Right atrium auricular region (tissue), 2 donors: ENCODE measurements at regions not wholly inside any gene's neighbourhood (a gene's known extent, or its start where the extent isn't known, plus 50 kb on each side); places are given as distances from the start of the nearest gene placed in this dataset.

Source experiments
- DNase-seq: peaks from one replicate; pipeline ENCODE4 v3.0.0-alpha.2; 2019; ENCODE audit warnings: low spot score
- H3K27ac ChIP-seq, 2 donors: fragments of 200-600 bp; sonication (generic); 1 replicate in 1 of 2; 2 replicates in 1 of 2; pipeline ENCODE4 v1.5.1; 2016 to 2019
- H3K27me3 ChIP-seq, 2 donors: fragments of 200-600 bp; sonication (generic); one replicate each; pipeline versions ENCODE4 v1.5.1 to v1.6.0; 2017 to 2019
- H3K36me3 ChIP-seq: fragments of 200-600 bp; sonication (generic); one replicate; pipeline ENCODE4 v1.5.1; 2016
- H3K4me1 ChIP-seq, 2 donors: fragments of 200-600 bp; sonication (generic); one replicate each; pipeline versions ENCODE4 v1.5.1 to v1.6.0; 2017 to 2019
- H3K4me3 ChIP-seq, 2 donors: fragments of 200-600 bp; sonication (generic); 1 replicate in 1 of 2; 2 replicates in 1 of 2; pipeline ENCODE4 v1.5.1; 2017 to 2019; ENCODE audit warnings: mild to moderate bottlenecking in 1 of 2, moderate library complexity in 1 of 2
- H3K9me3 ChIP-seq, 2 donors: fragments of 200-600 bp; sonication (generic); one replicate each; pipeline ENCODE4 v1.5.1; 2019
- TF ChIP-seq, protein P1 (sequence below), 2 donors: fragments of 200-600 bp; sonication (generic); IDR thresholded peaks; one replicate each; pipeline ENCODE4 v1.5.1; 2019; ENCODE audit warnings: antibody characterized with exemption in 2 of 2

DNA sequence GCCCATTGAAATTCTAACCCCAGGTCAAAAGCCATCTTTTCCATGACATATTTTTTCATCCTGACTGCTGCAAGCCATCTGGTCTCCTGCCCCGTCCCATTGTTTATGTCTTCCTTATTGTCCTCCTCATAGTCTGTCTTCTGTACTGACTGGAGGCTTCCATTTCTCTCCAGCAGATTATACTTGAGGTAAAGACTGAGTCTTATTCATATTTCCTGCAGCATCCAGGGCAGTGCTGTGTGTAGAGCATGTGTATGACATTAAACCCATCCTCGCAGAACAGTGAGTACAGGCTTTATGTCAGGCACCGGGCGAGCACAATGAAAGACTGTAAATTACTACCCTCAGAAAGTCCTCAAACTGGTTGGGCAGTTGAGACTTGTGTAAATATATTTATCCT, 275.1 kb downstream of the C4orf33 start:
- Histone ChIP-seq H3K9me3 (no peaks in the 10 kb centered on the region), H3K27me3 (no peaks in the 10 kb centered on the region), H3K36me3 (no peaks in the 10 kb centered on the region), H3K27ac (no peak overlapping the region), H3K4me3 (no peak overlapping the region), H3K4me1 (no peaks in the 10 kb centered on the region)
- TF ChIP-seq, protein P1, sequence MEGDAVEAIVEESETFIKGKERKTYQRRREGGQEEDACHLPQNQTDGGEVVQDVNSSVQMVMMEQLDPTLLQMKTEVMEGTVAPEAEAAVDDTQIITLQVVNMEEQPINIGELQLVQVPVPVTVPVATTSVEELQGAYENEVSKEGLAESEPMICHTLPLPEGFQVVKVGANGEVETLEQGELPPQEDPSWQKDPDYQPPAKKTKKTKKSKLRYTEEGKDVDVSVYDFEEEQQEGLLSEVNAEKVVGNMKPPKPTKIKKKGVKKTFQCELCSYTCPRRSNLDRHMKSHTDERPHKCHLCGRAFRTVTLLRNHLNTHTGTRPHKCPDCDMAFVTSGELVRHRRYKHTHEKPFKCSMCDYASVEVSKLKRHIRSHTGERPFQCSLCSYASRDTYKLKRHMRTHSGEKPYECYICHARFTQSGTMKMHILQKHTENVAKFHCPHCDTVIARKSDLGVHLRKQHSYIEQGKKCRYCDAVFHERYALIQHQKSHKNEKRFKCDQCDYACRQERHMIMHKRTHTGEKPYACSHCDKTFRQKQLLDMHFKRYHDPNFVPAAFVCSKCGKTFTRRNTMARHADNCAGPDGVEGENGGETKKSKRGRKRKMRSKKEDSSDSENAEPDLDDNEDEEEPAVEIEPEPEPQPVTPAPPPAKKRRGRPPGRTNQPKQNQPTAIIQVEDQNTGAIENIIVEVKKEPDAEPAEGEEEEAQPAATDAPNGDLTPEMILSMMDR (IDR thresholded peaks at IDR 0.05), result no peak
- no peak for DNase-seq

DNA sequence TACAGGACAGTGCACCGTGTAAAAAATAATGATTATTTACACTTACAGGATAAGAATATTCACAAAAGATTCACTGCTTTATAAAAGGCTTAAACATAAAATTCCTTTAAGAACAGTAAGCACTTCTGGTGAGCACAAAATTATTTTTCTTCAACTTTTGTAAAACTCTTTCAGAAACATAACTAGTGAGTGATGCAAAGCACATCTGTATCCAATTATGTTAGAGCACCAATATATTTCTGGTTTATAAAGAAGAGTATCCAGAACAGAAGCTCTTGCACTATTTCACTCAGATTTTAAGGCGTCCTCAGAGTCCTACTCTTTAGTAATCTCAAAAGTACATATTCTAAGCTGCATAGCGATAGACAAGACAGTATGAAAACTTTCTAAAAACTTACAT, 276.0 kb downstream of the C4orf33 start:
- TF ChIP-seq, protein P1 (IDR thresholded peaks at IDR 0.05), result no peak
- H3K27me3 ChIP-seq, result no peaks in the 10 kb centered on the region
- H3K4me3 ChIP-seq, result no peak overlapping the region
- H3K27ac ChIP-seq, result no peak overlapping the region
- DNase-seq, result no peak
- H3K4me1 ChIP-seq, result no peaks in the 10 kb centered on the region
- no peaks in the 10 kb centered on the region for H3K9me3 ChIP-seq
- H3K36me3 ChIP-seq, result no peaks in the 10 kb centered on the region

DNA sequence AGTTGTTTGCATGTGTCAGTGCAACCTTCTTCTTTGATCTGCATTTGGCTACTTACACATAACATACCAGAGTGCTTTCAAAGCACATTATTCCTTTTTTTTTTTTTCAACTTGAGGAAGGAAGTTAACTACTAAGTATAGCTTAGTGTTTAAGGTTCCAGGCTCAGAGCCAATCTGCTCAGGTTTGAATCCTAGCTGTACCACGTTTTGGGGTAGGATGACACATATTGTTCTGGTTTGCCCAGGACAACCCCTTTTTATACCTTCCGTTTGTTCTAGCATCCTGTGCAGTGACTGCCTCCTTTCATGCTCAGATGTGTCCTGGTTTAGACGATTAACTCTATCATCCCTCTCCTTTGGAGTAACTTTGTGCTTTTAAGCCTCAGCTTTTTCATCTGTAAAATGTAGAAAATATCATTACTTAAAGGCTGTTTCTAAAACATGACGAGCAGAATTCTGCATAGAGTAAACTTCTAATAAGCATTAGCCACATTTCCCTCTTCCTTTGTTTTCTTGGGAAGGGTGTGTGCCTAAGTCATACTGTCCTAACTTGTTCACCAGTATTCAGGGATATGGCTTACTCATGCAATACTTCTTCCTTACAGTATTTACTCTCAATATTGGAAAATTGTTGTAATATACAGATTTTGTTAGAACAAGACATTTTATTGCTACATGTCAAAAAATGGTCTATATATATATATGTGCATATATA, 281.3 kb downstream of the C4orf33 start:
- Histone ChIP-seq H3K4me1 (no peaks in the 10 kb centered on the region), H3K27ac (no peak overlapping the region), H3K27me3 (no peaks in the 10 kb centered on the region), H3K9me3 (no peaks in the 10 kb centered on the region), H3K4me3 (no peak overlapping the region), H3K36me3 (no peaks in the 10 kb centered on the region)
- TF ChIP-seq, protein P1 (IDR thresholded peaks at IDR 0.05), result no peak
- DNase-seq, result no peak

DNA sequence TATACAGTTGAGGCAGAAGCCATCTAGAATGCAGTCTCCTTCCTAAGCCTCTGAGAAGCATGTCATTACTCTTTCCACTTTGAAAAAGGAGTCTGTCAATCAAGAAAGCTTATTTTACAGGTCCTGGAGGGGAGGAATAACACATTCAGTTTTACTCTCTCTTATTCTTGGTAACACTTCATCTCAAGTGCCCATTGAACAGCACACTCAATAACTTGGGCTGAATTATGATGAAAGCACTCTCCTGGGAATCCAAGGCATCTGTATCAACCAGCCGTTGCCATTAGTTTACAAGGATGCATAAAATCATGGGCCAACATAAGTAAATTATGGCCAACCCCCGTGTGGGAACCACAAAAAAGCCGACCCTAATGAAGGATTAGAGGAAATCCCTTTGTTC, 282.4 kb downstream of the C4orf33 start:
- no peaks in the 10 kb centered on the region for H3K36me3 ChIP-seq
- TF ChIP-seq, protein P1 (IDR thresholded peaks at IDR 0.05), result no peak
- H3K9me3 ChIP-seq, result no peaks in the 10 kb centered on the region
- H3K4me3 ChIP-seq, result no peak overlapping the region
- H3K27me3 ChIP-seq, result no peaks in the 10 kb centered on the region
- no peak for DNase-seq
- no peak overlapping the region for H3K27ac ChIP-seq
- H3K4me1 ChIP-seq, result no peaks in the 10 kb centered on the region

DNA sequence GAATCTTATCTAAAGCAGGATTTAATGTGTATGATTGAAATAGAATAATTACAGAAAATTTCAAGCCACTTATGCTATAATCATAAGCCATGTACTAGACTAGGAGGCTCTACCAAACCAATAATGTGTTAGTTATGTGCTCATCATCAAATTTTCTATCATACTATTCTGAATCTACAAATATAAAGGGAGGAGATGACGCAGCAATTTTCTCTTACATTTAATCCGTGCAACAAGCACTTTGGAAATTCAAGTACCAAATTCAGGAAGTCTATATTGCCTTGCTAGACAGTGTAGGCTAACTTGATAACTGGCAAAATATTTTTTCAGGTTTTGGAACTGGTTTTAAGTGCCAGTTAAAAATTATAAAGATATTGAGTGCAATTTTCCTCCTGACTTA, 283.5 kb downstream of the C4orf33 start:
- no peaks in the 10 kb centered on the region for H3K36me3 ChIP-seq
- no peak overlapping the region for H3K27ac ChIP-seq
- DNase-seq, result no peak
- no peak overlapping the region for H3K4me3 ChIP-seq
- H3K4me1 ChIP-seq, result no peaks in the 10 kb centered on the region
- H3K27me3 ChIP-seq, result no peaks in the 10 kb centered on the region
- TF ChIP-seq, protein P1 (IDR thresholded peaks at IDR 0.05), result no peak
- H3K9me3 ChIP-seq, result no peaks in the 10 kb centered on the region

DNA sequence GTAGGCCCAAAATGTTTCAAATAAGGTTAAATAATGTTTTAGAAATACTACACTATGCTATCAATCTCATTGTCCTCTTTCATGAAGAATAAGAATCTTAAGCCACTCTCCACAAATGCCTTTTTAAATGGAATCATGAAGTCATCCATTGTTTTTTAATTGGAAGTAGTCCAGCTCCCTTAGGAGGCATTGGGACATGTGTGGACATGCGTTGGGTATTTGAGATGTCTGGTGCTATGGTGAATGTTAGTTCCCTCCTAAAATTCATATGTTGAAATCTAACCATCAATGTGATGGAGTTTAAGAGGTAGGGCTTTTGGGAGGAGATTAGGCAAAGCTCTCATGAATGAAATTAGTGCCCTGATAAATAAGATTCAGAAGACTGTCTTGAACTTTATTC, 289.0 kb downstream of the C4orf33 start:
- H3K4me1 ChIP-seq, result no peaks in the 10 kb centered on the region
- TF ChIP-seq, protein P1 (IDR thresholded peaks at IDR 0.05), result no peak
- H3K27ac ChIP-seq, result no peak overlapping the region
- no peaks in the 10 kb centered on the region for H3K9me3 ChIP-seq
- no peaks in the 10 kb centered on the region for H3K27me3 ChIP-seq
- H3K4me3 ChIP-seq, result no peak overlapping the region
- H3K36me3 ChIP-seq, result no peaks in the 10 kb centered on the region
- DNase-seq, result no peak
